ENCODE measurements at regions not wholly inside any gene's neighbourhood (a gene's known extent, or its start where the extent isn't known, plus 50 kb on each side); places are given as distances from the start of the nearest gene placed in this dataset.

GRCh38 chr9:126205265-126205664 is 121.4 kb upstream of the MVB12B start:
- in situ Hi-C loops (cut with HindIII; ENCODE audit: low pct_unique_long_range_greater_than_20kb, low sequenced_read_pairs): no loop called here
- DNase-seq (ENCODE audit: low read depth in 1 of 2, low spot score in 1 of 2): no peak
- TF ChIP-seq JUND (IDR thresholded peaks at IDR 0.05; ENCODE audit: low read depth): no peak

DNA sequence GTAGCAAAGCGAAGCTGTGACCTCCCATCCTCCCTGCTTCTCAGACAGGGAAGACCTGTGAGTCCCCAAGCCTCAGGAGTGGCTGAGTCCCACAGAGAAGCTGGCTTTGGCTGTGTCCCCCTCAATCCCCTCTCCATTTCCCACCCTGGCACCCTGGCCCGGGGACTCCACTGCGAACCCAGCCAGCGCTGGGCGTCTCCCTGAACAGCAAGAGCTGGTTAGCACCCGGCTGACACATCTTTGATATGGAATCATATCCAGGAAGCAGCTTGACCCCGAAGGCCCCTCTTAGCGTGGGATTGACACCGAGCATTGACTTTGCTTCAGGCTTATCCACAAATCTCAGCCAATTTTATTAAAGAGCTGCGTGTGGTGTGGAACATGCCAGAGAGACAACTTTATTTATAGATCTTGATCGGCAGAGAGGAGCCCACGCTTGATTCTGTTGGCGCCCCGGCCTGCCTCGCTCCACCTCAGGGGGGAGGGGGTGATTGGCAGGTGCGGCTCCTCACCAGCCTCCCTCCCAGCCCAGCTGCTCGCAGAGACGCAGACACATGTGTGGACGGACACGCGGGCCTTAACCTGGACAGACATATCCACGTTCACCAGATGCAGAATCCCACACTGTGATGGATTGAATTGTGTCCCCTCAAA is 120.7 kb upstream of the MVB12B start:
- no peak for DNase-seq (ENCODE audit: low read depth in 1 of 2, low spot score in 1 of 2)
- in situ Hi-C loops (cut with HindIII; ENCODE audit: low pct_unique_long_range_greater_than_20kb, low sequenced_read_pairs): no loop called here
- no peak for TF ChIP-seq JUND (IDR thresholded peaks at IDR 0.05; ENCODE audit: low read depth)

DNA sequence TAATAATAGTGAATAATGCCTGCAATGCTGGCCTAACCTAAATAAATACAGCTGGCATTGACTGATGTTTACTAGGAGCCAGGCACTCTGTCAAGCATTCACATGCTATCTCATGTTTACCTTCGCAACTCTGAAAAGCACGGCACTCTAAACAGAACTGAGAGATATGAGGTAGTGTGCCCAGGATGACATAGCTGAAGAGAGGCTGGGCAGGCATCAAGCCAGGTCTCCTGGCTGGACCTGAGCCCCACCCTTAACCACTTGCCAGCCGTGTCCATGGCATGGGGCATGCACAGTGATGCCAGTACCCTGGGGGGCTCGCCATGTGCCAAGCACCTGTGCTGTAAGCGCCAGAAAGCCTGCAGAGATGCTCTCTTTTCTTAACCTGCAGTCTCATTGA is 119.4 kb upstream of the MVB12B start:
- no peak for TF ChIP-seq JUND (IDR thresholded peaks at IDR 0.05; ENCODE audit: low read depth)
- in situ Hi-C loops (cut with HindIII; ENCODE audit: low pct_unique_long_range_greater_than_20kb, low sequenced_read_pairs): no loop called here
- DNase-seq (ENCODE audit: low read depth in 1 of 2, low spot score in 1 of 2): no peak

DNA sequence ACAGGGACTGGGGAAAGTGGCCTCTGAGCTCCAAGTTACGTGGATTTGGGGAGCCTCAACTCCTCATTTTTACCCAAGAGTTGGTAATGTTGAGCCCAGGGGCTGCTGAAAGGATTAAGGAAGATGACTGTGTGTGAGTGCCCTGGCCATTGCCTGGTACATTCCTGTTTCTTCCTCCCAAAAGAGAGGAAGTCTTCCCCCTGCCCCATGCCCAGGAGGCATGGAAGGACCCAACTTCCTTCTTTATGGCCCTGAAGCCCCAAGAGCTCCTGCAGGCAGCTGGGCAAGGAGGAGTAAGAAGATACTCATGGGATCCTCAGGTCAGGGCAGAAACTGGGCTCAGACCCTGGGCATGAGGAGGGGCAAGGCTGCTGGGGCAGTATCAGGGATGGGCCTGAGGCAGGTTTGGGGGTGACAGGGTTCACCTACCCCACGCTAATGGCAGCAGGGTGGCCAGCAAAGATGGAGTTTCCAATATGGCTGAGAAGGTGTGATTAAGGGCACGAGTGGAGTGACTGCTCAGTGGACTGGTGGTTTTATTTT is 118.3 kb upstream of the MVB12B start:
- in situ Hi-C loops (cut with HindIII; ENCODE audit: low pct_unique_long_range_greater_than_20kb, low sequenced_read_pairs): no loop called here
- TF ChIP-seq JUND (IDR thresholded peaks at IDR 0.05; ENCODE audit: low read depth): no peak
- DNase-seq (ENCODE audit: low read depth in 1 of 2, low spot score in 1 of 2): no peak

- TF ChIP-seq JUND (IDR thresholded peaks at IDR 0.05; ENCODE audit: low read depth): no peak
- in situ Hi-C loops (cut with HindIII; ENCODE audit: low pct_unique_long_range_greater_than_20kb, low sequenced_read_pairs): no loop called here
- no peak for DNase-seq (ENCODE audit: low read depth in 1 of 2, low spot score in 1 of 2)
Observed at GRCh38 chr9:126211441-126212074, 115.1 kb upstream of the MVB12B start.

DNA sequence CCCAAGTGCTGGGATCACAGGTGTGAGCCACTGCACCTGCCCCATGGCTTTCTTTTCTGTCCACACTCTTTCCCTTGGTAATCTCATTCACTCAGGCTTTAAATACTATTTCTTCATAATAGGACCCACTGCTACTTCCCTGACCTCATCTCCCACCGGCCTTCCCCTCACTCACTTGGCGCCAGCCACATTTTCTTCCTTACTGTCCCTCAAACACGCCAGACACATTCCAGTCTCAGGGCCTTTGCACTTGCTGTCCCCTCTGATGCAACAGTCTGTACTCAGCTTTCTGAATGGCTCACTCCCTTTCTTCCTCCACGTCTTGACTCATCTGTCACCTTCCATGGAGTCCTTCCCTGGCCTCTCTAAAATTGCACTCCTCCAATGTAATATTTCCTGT is 111.1 kb upstream of the MVB12B start:
- in situ Hi-C loops (cut with HindIII; ENCODE audit: low pct_unique_long_range_greater_than_20kb, low sequenced_read_pairs): no loop called here
- DNase-seq (ENCODE audit: low read depth in 1 of 2, low spot score in 1 of 2): no peak
- TF ChIP-seq JUND (IDR thresholded peaks at IDR 0.05; ENCODE audit: low read depth): no peak

DNA sequence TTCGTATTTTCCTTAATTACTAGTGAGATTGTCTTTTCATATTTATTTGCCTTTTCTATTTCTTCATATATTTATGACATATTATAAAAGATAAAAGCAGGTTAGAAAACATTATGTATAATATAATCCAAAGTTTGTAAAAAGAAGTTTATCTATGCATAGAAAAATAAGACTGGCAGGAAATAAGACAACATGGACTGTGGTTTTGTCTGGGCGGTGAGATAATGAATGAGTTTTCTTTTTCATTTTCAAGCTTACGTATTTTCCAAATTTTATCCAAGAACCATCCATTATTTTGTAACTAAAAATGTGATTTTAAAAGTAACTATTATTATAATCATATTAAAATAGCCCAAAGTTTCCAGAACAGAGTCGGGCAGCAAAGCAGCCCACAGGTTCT is 109.8 kb upstream of the MVB12B start:
- TF ChIP-seq JUND (IDR thresholded peaks at IDR 0.05; ENCODE audit: low read depth): no peak
- in situ Hi-C loops (cut with HindIII; ENCODE audit: low pct_unique_long_range_greater_than_20kb, low sequenced_read_pairs): no loop called here
- no peak for DNase-seq (ENCODE audit: low read depth in 1 of 2, low spot score in 1 of 2)

- no peak for DNase-seq (ENCODE audit: low read depth in 1 of 2, low spot score in 1 of 2)
- TF ChIP-seq JUND (IDR thresholded peaks at IDR 0.05; ENCODE audit: low read depth): no peak
- in situ Hi-C loops (cut with HindIII; ENCODE audit: low pct_unique_long_range_greater_than_20kb, low sequenced_read_pairs): no loop called here
Observed at GRCh38 chr9:126217250-126217653, 109.4 kb upstream of the MVB12B start.

DNA sequence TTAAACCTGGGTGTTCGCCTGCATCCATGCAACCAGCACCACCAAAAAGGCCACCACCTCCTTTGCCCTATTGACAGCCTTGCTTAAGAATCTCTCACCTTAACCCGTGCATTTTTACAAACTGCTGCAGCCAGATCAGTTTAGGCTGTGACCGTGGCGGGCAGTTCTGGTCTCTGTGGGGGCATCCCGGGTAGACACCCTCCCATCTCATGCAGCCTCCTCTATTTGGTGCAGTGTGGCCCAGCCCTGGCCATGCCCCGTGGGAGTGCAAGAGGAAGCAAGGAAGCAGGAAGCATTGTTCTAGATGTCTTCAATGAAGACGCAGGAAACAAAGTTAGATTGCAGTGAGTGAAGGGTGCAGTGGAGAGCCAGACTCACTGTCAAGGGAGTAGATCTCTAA is 108.8 kb upstream of the MVB12B start:
- no peak for DNase-seq (ENCODE audit: low read depth in 1 of 2, low spot score in 1 of 2)
- in situ Hi-C loops (cut with HindIII; ENCODE audit: low pct_unique_long_range_greater_than_20kb, low sequenced_read_pairs): no loop called here

GRCh38 chr9:126218359-126219125 is 108.1 kb upstream of the MVB12B start:
- TF ChIP-seq JUND (IDR thresholded peaks at IDR 0.05; ENCODE audit: low read depth): no peak
- DNase-seq (ENCODE audit: low read depth in 1 of 2, low spot score in 1 of 2): no peak
- in situ Hi-C loops (cut with HindIII; ENCODE audit: low pct_unique_long_range_greater_than_20kb, low sequenced_read_pairs): no loop called here

More for the DNA sequence above, 108.8 kb upstream of the MVB12B start:
- no peak for TF ChIP-seq JUND (IDR thresholded peaks at IDR 0.05; ENCODE audit: low read depth)

GRCh38 chr9:126219166-126219565 is 107.5 kb upstream of the MVB12B start:
- no peak for TF ChIP-seq JUND (IDR thresholded peaks at IDR 0.05; ENCODE audit: low read depth)
- no peak for DNase-seq (ENCODE audit: low read depth in 1 of 2, low spot score in 1 of 2)
- in situ Hi-C loops (cut with HindIII; ENCODE audit: low pct_unique_long_range_greater_than_20kb, low sequenced_read_pairs): no loop called here

- no peak for TF ChIP-seq JUND (IDR thresholded peaks at IDR 0.05; ENCODE audit: low read depth)
- no peak for DNase-seq (ENCODE audit: low read depth in 1 of 2, low spot score in 1 of 2)
- in situ Hi-C loops (cut with HindIII; ENCODE audit: low pct_unique_long_range_greater_than_20kb, low sequenced_read_pairs): no loop called here
Observed at GRCh38 chr9:126219648-126220063, 107.0 kb upstream of the MVB12B start.

DNA sequence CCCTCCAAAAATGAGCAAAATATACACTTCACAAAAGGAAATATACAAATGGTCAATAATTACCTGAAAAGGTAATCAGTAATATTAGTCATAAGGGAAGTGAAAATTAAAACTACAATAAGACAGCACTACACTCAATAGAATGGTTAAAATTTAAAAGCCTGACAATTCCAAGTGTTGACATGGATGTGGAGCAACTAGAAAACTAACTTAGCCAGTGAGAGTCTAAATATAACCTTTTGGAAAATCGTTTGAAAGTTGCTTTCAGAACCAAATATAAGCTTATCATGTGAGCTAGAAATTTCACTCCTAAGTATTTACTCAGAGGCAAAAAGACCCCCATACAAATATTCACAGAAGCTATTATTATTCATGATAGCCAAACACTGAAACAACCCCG is 105.1 kb upstream of the MVB12B start:
- no peak for TF ChIP-seq JUND (IDR thresholded peaks at IDR 0.05; ENCODE audit: low read depth)
- in situ Hi-C loops (cut with HindIII; ENCODE audit: low pct_unique_long_range_greater_than_20kb, low sequenced_read_pairs): no loop called here

More for the DNA sequence above, 105.1 kb upstream of the MVB12B start:
- DNase-seq (ENCODE audit: low read depth in 1 of 2, low spot score in 1 of 2): no peak

Data from T47D (cell line).